ENCODE measurements at regions not wholly inside any gene's neighbourhood (a gene's known extent, or its start where the extent isn't known, plus 50 kb on each side); places are given as distances from the start of the nearest gene placed in this dataset.

- TF ChIP-seq SP1 (IDR thresholded peaks at IDR 0.05; ENCODE audit: low read depth) (no peak), RAD21 (IDR thresholded peaks at IDR 0.05; ENCODE audit: low read depth) (no peak), ZFX (IDR thresholded peaks at IDR 0.05) (no peak), POLR2AphosphoS5 (IDR thresholded peaks at IDR 0.05; ENCODE audit: low read depth, low read length) (no peak), EGR1 (IDR thresholded peaks at IDR 0.05; ENCODE audit: low read depth) (no peak), TCF7L2 (IDR thresholded peaks at IDR 0.05; ENCODE audit: borderline replicate concordance, extremely low read depth, insufficient read depth, insufficient read length) (no peak), ZNF274 (IDR thresholded peaks at IDR 0.05; ENCODE audit: low read depth, low read length) (no peak), EZH2 (IDR thresholded peaks at IDR 0.05) (no peak), MAX (IDR thresholded peaks at IDR 0.05) (no peak), FOSL1 (IDR thresholded peaks at IDR 0.05; ENCODE audit: low read depth) (no peak)
- TF ChIP-seq, protein P1, sequence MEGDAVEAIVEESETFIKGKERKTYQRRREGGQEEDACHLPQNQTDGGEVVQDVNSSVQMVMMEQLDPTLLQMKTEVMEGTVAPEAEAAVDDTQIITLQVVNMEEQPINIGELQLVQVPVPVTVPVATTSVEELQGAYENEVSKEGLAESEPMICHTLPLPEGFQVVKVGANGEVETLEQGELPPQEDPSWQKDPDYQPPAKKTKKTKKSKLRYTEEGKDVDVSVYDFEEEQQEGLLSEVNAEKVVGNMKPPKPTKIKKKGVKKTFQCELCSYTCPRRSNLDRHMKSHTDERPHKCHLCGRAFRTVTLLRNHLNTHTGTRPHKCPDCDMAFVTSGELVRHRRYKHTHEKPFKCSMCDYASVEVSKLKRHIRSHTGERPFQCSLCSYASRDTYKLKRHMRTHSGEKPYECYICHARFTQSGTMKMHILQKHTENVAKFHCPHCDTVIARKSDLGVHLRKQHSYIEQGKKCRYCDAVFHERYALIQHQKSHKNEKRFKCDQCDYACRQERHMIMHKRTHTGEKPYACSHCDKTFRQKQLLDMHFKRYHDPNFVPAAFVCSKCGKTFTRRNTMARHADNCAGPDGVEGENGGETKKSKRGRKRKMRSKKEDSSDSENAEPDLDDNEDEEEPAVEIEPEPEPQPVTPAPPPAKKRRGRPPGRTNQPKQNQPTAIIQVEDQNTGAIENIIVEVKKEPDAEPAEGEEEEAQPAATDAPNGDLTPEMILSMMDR (IDR thresholded peaks at IDR 0.05 in 2 of 3, conservative IDR thresholded peaks at IDR 0.05 in 1 of 3; ENCODE audit: borderline replicate concordance in 1 of 3, insufficient read depth in 1 of 3, low read depth in 2 of 3, low read length in 2 of 3), result no peak
- TF ChIP-seq, protein P2, sequence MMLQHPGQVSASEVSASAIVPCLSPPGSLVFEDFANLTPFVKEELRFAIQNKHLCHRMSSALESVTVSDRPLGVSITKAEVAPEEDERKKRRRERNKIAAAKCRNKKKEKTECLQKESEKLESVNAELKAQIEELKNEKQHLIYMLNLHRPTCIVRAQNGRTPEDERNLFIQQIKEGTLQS (IDR thresholded peaks at IDR 0.05), result no peak
- TF ChIP-seq, protein P3, sequence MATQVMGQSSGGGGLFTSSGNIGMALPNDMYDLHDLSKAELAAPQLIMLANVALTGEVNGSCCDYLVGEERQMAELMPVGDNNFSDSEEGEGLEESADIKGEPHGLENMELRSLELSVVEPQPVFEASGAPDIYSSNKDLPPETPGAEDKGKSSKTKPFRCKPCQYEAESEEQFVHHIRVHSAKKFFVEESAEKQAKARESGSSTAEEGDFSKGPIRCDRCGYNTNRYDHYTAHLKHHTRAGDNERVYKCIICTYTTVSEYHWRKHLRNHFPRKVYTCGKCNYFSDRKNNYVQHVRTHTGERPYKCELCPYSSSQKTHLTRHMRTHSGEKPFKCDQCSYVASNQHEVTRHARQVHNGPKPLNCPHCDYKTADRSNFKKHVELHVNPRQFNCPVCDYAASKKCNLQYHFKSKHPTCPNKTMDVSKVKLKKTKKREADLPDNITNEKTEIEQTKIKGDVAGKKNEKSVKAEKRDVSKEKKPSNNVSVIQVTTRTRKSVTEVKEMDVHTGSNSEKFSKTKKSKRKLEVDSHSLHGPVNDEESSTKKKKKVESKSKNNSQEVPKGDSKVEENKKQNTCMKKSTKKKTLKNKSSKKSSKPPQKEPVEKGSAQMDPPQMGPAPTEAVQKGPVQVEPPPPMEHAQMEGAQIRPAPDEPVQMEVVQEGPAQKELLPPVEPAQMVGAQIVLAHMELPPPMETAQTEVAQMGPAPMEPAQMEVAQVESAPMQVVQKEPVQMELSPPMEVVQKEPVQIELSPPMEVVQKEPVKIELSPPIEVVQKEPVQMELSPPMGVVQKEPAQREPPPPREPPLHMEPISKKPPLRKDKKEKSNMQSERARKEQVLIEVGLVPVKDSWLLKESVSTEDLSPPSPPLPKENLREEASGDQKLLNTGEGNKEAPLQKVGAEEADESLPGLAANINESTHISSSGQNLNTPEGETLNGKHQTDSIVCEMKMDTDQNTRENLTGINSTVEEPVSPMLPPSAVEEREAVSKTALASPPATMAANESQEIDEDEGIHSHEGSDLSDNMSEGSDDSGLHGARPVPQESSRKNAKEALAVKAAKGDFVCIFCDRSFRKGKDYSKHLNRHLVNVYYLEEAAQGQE (IDR thresholded peaks at IDR 0.05; ENCODE audit: low read depth), result no peak
Measured at GRCh38 chr11:44409558-44410236, 99.8 kb upstream of the ALX4 start.

Data from HCT116 (cell line).